A673 (cell line): ENCODE measurements at regions not wholly inside any gene's neighbourhood (a gene's known extent, or its start where the extent isn't known, plus 50 kb on each side); places are given as distances from the start of the nearest gene placed in this dataset.

Source experiments
- CTCF ChIP-seq: fragments of 300-800, 200-600 bp; sonication (generic); conservative IDR thresholded peaks from 2 replicates; pipeline ENCODE4 v1.5.1; 2017; ENCODE audit warnings: low read depth, mild to moderate bottlenecking, antibody characterized with exemption, low read length, moderate library complexity, mixed read lengths
- EZH2 ChIP-seq: fragments of 200-600 bp; sonication (generic); IDR thresholded peaks from 2 replicates; pipeline ENCODE4 v1.6.1; 2017; ENCODE audit warnings: borderline replicate concordance, low read depth, mild to moderate bottlenecking, mixed read lengths, antibody characterized with exemption, low read length; ENCODE audit not compliant: poor library complexity, severe bottlenecking

DNA sequence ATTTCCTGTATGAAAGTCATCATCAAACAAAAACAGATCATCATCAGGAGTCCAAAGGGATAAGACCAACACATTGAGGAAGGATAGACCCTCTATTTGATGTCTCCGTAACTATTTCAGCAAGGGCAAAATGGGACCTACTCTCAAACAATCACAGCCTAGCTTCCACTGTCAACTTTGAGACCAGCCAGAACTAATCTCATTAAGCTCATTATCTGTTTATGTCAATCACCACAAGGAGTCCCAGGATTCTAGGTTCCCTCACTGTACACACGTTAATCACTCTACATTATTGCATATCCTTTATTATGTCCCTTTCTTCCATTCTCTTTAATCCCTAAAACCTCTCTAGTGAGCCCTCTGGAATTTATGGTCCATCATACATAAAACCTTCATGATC, 370.3 kb upstream of the LINC00305 start:
- TF ChIP-seq CTCF (no peak), EZH2 (no peak)
